ENCODE measurements at regions not wholly inside any gene's neighbourhood (a gene's known extent, or its start where the extent isn't known, plus 50 kb on each side); places are given as distances from the start of the nearest gene placed in this dataset.

GRCh38 chr15:31457631-31458526, 131.2 kb downstream of the KLF13 start:
- FAIRE-seq (no peak), DNase-seq (ENCODE audit: low read depth) (peak; percentile 82)
- H3K4me3 ChIP-seq (ENCODE audit: low read depth, low read length), result no peak overlapping the region
- no peaks in the 10 kb centered on the region for H3K36me3 ChIP-seq (ENCODE audit: control insufficient read depth, insufficient read depth, low read length)
- no peak for TF ChIP-seq CTCF (IDR thresholded peaks at IDR 0.05; ENCODE audit: insufficient read depth, low read length, severe bottlenecking)
- H3K27me3 ChIP-seq (ENCODE audit: control insufficient read depth, insufficient read depth, low read length), result no peaks in the 10 kb centered on the region

- no peak for TF ChIP-seq CTCF (IDR thresholded peaks at IDR 0.05; ENCODE audit: insufficient read depth, low read length, severe bottlenecking)
- no peaks in the 10 kb centered on the region for H3K36me3 ChIP-seq (ENCODE audit: control insufficient read depth, insufficient read depth, low read length)
- H3K4me3 ChIP-seq (ENCODE audit: low read depth, low read length), result no peak overlapping the region
- no peaks in the 10 kb centered on the region for H3K27me3 ChIP-seq (ENCODE audit: control insufficient read depth, insufficient read depth, low read length)
- DNase-seq (ENCODE audit: low read depth), result peak; percentile 96
- peak; percentile 32 for FAIRE-seq
Observed at GRCh38 chr15:31458596-31459399, 132.2 kb downstream of the KLF13 start.

DNA sequence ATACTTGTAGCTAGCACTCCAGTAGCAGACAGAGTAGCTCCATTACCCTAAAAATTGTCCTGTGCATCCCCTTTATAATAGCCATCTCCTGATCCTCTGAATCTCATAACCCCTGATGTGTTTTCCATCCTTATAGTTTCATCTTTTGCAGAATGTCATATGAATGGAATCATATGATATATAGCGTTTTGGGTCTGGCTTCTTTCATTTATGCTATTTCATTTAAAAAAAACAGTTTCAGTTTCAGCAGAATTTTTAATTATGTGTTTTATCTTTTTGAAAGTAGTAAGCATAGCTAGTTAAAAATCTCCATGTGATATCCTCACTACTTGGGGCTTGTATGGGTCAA, 132.7 kb downstream of the KLF13 start:
- Histone ChIP-seq H3K36me3 (ENCODE audit: control insufficient read depth, insufficient read depth, low read length) (no peaks in the 10 kb centered on the region), H3K27me3 (ENCODE audit: control insufficient read depth, insufficient read depth, low read length) (no peaks in the 10 kb centered on the region), H3K4me3 (ENCODE audit: low read depth, low read length) (no peak overlapping the region)
- FAIRE-seq, result no peak
- DNase-seq (ENCODE audit: low read depth), result no peak
- no peak for TF ChIP-seq CTCF (IDR thresholded peaks at IDR 0.05; ENCODE audit: insufficient read depth, low read length, severe bottlenecking)

GRCh38 chr15:31461375-31461774, 134.7 kb downstream of the KLF13 start:
- no peaks in the 10 kb centered on the region for H3K36me3 ChIP-seq (ENCODE audit: control insufficient read depth, insufficient read depth, low read length)
- peak; percentile 34 for DNase-seq (ENCODE audit: low read depth)
- no peaks in the 10 kb centered on the region for H3K27me3 ChIP-seq (ENCODE audit: control insufficient read depth, insufficient read depth, low read length)
- FAIRE-seq, result no peak
- H3K4me3 ChIP-seq (ENCODE audit: low read depth, low read length), result no peak overlapping the region
- TF ChIP-seq CTCF (IDR thresholded peaks at IDR 0.05; ENCODE audit: insufficient read depth, low read length, severe bottlenecking), result no peak

DNA sequence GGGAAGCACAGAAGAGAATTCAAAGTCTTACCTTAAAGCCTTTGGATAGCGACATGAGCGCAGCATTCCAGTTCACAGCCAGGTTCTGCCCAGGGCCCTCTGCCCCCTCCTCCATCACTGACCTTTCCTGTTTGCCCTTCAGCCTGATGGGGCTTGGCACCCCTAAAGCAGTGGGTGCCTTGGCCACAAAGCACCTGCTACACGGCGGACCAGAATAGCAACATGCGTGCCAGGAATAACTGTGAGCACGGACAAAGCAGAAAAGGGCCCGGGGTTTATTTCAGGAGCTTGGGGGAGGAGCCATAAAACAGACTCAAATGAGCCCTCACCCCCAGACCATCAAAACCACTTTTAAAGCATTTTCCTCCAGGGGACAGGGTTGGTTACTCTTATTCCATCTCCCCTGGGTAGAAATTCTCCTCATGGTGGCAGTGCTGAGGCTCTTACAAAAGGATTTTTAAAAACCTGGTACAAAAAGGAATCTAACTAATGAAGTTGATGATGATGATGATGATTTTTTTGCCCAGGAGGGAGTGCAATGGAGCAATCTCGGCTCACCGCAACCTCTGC, 135.4 kb downstream of the KLF13 start:
- Histone ChIP-seq H3K36me3 (ENCODE audit: control insufficient read depth, insufficient read depth, low read length) (no peaks in the 10 kb centered on the region), H3K4me3 (ENCODE audit: low read depth, low read length) (no peak overlapping the region), H3K27me3 (ENCODE audit: control insufficient read depth, insufficient read depth, low read length) (no peaks in the 10 kb centered on the region)
- FAIRE-seq, result no peak
- TF ChIP-seq CTCF (IDR thresholded peaks at IDR 0.05; ENCODE audit: insufficient read depth, low read length, severe bottlenecking), result peak; percentile 7
- no peak for DNase-seq (ENCODE audit: low read depth)
